MCF 10A (cell line): ENCODE measurements at regions not wholly inside any gene's neighbourhood (a gene's known extent, or its start where the extent isn't known, plus 50 kb on each side); places are given as distances from the start of the nearest gene placed in this dataset.

Experiments used
- BruUV-seq: library from RNA; stranded (reverse); fragments of 400-500 nt; replicated peaks from 2 replicates; lab custom pipeline; 2021; lab: Mats Ljungman, UMichigan
- CTCF ChIA-PET: fragments of 300-600 bp; sonication (Branson Sonifier 250); formaldehyde crosslinking; extraction: SDS; loops from one replicate; lab custom pipeline; 2021; ENCODE audit warnings: antibody characterized with exemption, inconsistent platforms; lab: Yijun Ruan, JAX
- POLR2A ChIA-PET: fragments of 300-600, 350-650 bp; sonication (Branson Sonifier 250); formaldehyde crosslinking; extraction: SDS; loops from one replicate; lab custom pipeline; 2020; ENCODE audit warnings: antibody characterized with exemption, inconsistent platforms; lab: Yijun Ruan, JAX
- DNase-seq: peaks from one replicate; pipeline ENCODE4 v3.0.0-alpha.2; 2018; ENCODE audit not compliant: unreplicated experiment
- H3K27ac Mint-ChIP-seq: one replicate; pipeline ENCODE4 v1.8.0; 2022; ENCODE audit warnings: mild to moderate bottlenecking, low read depth, mixed read lengths; ENCODE audit not compliant: unreplicated experiment
- H3K27me3 Mint-ChIP-seq: one replicate; pipeline ENCODE4 v1.8.0; 2022; ENCODE audit warnings: mixed read lengths; ENCODE audit not compliant: insufficient read depth, unreplicated experiment
- H3K36me3 Mint-ChIP-seq: one replicate; pipeline ENCODE4 v1.8.0; 2022; ENCODE audit warnings: mild to moderate bottlenecking, moderate library complexity, mixed read lengths; ENCODE audit not compliant: insufficient read depth, unreplicated experiment
- H3K4me1 Mint-ChIP-seq: one replicate; pipeline ENCODE4 v1.8.0; 2022; ENCODE audit warnings: mixed read lengths; ENCODE audit not compliant: insufficient read depth, unreplicated experiment
- H3K4me3 Mint-ChIP-seq: one replicate; pipeline ENCODE4 v1.8.0; 2022; ENCODE audit warnings: mild to moderate bottlenecking, moderate library complexity, mixed read lengths; ENCODE audit not compliant: unreplicated experiment
- H3K9me3 Mint-ChIP-seq: one replicate; pipeline ENCODE4 v1.8.0; 2022; ENCODE audit warnings: mixed read lengths; ENCODE audit not compliant: unreplicated experiment
- CTCF ChIP-seq: fragments of 200-600 bp; IDR thresholded peaks from one replicate; pipeline ENCODE4 v1.8.0; 2022; ENCODE audit warnings: antibody characterized with exemption, mild to moderate bottlenecking; ENCODE audit not compliant: unreplicated experiment
- intact Hi-C: fragments of 100-400 bp; cut with micrococcal nuclease; formaldehyde crosslinking; loops from 2 replicates; pipeline ENCODE4 v1.14.1; 2022

- Mint-ChIP-seq H3K27me3 (no peaks in the 10 kb centered on the region), H3K4me3 (no peak overlapping the region), H3K27ac (peak overlapping the region; percentile 18), H3K36me3 (no peaks in the 10 kb centered on the region), H3K4me1 (peaks cover 6% of the 10 kb centered on the region), H3K9me3 (no peaks in the 10 kb centered on the region)
- ChIA-PET POLR2A (interaction anchor here (0.7 to 2.7 kb wide), 6 partner anchors 10 to 275 kb away, joined by 3 to 11 read pairs (median 4); no protein-coding TSS in a partner anchor), CTCF (interaction anchor here (0.7 kb wide), 1 partner anchor 74 kb away, joined by 4 read pairs; no protein-coding TSS in a partner anchor)
- no peak for TF ChIP-seq CTCF
- DNase-seq: peak; percentile 20
- BruUV-seq: no TSS peak
- intact Hi-C loops: no loop called here
Measured at GRCh38 chr10:60718886-60719285, 59.4 kb upstream of the CDK1 start.

- H3K36me3 Mint-ChIP-seq: no peaks in the 10 kb centered on the region
- intact Hi-C loops: no loop called here
- no peak overlapping the region for H3K4me3 Mint-ChIP-seq
- no peak for DNase-seq
- no peaks in the 10 kb centered on the region for H3K9me3 Mint-ChIP-seq
- peaks cover 6% of the 10 kb centered on the region for H3K4me1 Mint-ChIP-seq
- no TSS peak for BruUV-seq
- no peak overlapping the region for H3K27ac Mint-ChIP-seq
- no peak for TF ChIP-seq CTCF
- CTCF ChIA-PET: interaction anchor here (0.7 to 1.5 kb wide), 3 partner anchors 12 to 51 kb away, joined by 3 to 6 read pairs (median 3); no protein-coding TSS in a partner anchor
- no peaks in the 10 kb centered on the region for H3K27me3 Mint-ChIP-seq
- POLR2A ChIA-PET: interaction anchor here (1.3 to 2.7 kb wide), 5 partner anchors 8 to 17 kb away, joined by 3 to 11 read pairs (median 5); no protein-coding TSS in a partner anchor
Measured at GRCh38 chr10:60717852-60718251, 60.4 kb upstream of the CDK1 start.

GRCh38 chr10:60714233-60714632, 64.0 kb upstream of the CDK1 start:
- no peaks in the 10 kb centered on the region for H3K27me3 Mint-ChIP-seq
- no TSS peak for BruUV-seq
- CTCF ChIA-PET: interaction anchor here (1.7 kb wide), 1 partner anchor 12 kb away, joined by 4 read pairs; no protein-coding TSS in a partner anchor
- no peaks in the 10 kb centered on the region for H3K36me3 Mint-ChIP-seq
- POLR2A ChIA-PET: interaction anchor here (0.6 to 1.1 kb wide), 2 partner anchors 15 to 656 kb away, joined by 3 read pairs; no protein-coding TSS in a partner anchor
- no peaks in the 10 kb centered on the region for H3K9me3 Mint-ChIP-seq
- H3K4me3 Mint-ChIP-seq: no peak overlapping the region
- DNase-seq: no peak
- intact Hi-C loops: no loop called here
- no peak overlapping the region for H3K27ac Mint-ChIP-seq
- no peak for TF ChIP-seq CTCF
- peaks cover 6% of the 10 kb centered on the region for H3K4me1 Mint-ChIP-seq

GRCh38 chr10:60711496-60711895, 66.8 kb upstream of the CDK1 start:
- ChIA-PET POLR2A (interaction anchor here (0.6 to 1.0 kb wide), 2 partner anchors 22 to 267 kb away, joined by 3 read pairs; no protein-coding TSS in a partner anchor), CTCF (interaction anchor here (1.0 kb wide), 1 partner anchor 22 kb away, joined by 6 read pairs; no protein-coding TSS in a partner anchor)
- no TSS peak for BruUV-seq
- intact Hi-C loops: no loop called here
- no peak overlapping the region for H3K4me3 Mint-ChIP-seq
- DNase-seq: no peak
- no peak overlapping the region for H3K27ac Mint-ChIP-seq
- no peaks in the 10 kb centered on the region for H3K4me1 Mint-ChIP-seq
- H3K36me3 Mint-ChIP-seq: no peaks in the 10 kb centered on the region
- TF ChIP-seq CTCF: no peak
- H3K27me3 Mint-ChIP-seq: no peaks in the 10 kb centered on the region
- no peaks in the 10 kb centered on the region for H3K9me3 Mint-ChIP-seq
